ENCODE measurements at regions not wholly inside any gene's neighbourhood (a gene's known extent, or its start where the extent isn't known, plus 50 kb on each side); places are given as distances from the start of the nearest gene placed in this dataset.
"Not testable (repeated sequence)": the region's sequence is repeated elsewhere in the genome, so short reads cannot be mapped to it uniquely, and the experiment has no call there.

DNA sequence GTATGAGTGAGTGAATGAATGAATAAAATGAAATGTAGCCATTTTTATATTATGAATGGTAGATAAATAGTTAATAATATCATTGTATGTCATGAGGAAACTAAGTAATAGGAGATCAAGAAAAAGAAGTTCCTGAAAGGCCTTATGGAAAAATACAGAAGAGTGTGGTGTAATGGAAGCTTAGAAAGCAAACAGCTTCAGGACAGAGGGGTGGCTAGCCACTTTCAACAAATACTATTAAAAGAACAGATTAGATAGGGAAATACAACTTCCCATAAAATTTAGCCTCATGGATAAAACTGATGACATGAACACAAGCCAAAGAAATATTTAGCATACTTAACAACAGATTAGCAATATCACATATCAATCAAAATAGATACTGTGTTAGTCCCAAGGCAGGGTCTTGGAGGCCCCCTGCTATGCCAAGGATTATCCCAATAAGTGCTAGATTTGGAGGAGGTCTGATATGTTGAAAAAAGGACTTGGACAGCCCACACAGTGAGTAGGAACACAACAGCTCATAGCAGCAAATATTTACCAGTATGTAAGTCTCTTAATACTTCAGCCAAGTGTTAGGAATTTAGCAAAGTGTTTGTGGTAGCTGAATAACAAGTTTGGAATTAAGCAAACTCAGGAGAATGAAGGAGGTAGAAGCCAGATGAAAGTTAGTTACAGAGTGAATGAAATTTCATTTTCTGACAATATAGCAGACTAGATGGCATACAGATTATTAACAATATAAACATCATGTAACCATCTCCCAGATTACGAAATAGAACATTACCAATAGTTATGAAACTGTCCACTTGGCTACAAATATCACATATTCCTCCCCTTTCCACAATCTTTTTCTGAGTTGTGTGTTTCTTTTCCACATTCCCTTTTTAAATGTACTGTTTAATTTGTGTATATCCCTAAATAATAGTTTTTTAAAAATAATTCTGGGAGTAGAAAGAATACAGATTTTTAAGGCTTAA is 1632.0 kb downstream of the PCDH9 start:
- peak; percentile 30 for DNase-seq (ENCODE audit: low spot score)

GRCh38 chr13:65595916-65596315 is 1634.2 kb downstream of the PCDH9 start:
- DNase-seq (ENCODE audit: low spot score), result no peak

GRCh38 chr13:65594298-65594781 is 1635.8 kb downstream of the PCDH9 start:
- no peak for DNase-seq (ENCODE audit: low spot score)

DNA sequence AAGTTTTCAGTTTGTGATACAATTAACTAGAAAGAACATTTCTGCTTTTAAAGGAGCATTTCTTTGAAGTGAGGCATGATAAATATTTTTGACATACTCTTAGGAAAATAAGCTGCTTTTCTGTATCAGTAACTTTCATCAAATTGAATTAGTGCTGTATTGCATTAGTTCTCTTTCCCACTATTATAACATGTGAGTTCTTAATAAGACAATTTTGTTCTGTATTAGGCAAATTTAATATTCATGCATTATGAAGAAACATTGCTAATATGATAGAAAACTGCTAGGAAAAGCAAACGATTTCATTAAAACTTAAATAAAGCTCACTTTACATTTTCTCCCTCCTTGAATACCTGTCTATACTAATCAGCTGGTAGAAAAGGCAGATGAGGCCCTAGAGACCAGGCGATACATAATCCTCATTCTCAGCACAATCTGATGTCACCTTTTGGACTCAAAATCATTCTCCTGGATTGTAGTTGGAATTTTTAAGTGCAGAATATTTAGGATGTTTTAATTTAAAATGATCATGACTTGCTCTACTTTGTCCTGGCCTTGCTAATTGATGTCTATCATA is 1636.8 kb downstream of the PCDH9 start:
- no peak for DNase-seq (ENCODE audit: low spot score)

DNA sequence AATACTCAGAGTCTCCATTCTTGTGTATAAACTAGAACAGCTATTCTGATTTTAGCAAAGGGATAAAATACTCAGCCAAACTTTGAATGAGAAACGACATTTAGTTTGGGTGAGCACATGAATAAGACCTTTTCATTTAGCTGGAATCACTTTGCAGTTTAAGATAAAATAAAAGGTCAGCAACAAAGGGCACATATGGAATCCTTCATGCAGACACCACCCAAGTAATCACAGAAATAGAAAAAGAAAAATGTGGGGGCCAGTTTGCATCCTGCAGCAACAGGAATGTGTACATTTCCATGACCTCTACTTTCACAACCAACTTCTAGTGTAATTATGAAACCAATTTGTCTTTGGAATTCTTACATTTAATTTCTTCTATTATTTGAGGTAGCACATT is 1637.4 kb downstream of the PCDH9 start:
- DNase-seq (ENCODE audit: low spot score), result no peak

DNA sequence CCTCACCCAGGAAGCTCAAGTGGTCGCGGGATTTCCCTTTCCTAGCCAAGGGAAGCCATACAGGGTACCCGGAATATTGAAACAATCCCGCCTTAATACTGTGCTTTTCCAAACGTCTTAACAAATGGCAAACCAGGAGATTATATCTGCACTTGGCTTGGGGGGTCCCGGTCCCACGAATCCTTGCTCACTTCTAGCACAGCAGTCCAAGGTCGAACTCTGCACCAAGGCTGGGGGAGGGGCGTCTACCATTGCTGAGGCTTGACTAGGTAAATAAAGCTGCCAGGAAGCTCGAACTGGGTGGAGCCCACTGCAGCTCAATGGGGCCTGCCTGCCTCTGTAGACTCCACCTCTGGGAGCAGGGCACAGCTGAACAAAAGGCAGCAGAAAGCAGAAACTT is 1644.8 kb downstream of the PCDH9 start:
- no peak for DNase-seq (ENCODE audit: low spot score)

GRCh38 chr13:65584126-65584525 is 1646.0 kb downstream of the PCDH9 start:
- no peak for DNase-seq (ENCODE audit: low spot score)

DNA sequence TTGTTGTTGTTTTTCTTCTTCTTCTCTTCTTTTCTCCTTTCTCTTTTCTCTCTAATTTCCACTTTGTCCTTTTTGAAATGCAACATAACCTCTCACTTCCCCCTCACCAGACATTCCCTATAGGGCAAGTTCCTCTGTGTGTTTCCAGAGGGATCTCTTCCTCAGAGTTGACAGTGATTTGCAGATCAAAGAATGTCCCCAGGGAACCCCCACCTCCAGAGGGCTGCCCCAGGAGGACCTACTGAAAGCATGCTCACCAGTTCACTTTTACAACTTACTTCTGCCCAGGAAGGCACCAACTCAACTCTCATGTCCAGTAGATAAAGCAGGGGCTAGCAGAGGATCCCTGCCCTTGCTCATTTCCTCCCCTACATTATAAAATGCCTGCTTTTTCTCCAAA is 1648.0 kb downstream of the PCDH9 start:
- DNase-seq (ENCODE audit: low spot score), result no peak

- not testable (repeated sequence) for DNase-seq (ENCODE audit: low spot score)
Observed at GRCh38 chr13:65564561-65564960, 1665.6 kb downstream of the PCDH9 start.

- no peak for DNase-seq (ENCODE audit: low spot score)
Observed at GRCh38 chr13:65562305-65562704, 1667.8 kb downstream of the PCDH9 start.

DNA sequence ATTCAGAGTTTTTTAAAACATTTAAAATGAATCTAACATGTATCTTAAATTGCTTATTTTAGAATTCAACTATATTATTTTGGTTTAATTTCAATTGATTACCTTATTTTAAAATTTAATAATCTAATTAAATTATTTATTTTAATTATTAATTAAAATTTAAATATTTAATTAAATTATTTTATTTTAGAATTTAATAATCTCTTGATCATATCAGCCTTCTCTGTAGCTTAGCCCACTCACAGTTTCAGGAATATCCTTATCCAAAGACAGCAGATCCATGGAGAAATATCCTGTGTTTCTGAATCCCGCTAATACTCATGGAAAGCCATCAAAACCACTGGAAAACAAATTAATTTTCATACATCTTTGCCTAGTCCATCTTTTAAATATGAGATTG is 1669.2 kb downstream of the PCDH9 start:
- DNase-seq (ENCODE audit: low spot score), result no peak

- no peak for DNase-seq (ENCODE audit: low spot score)
Observed at GRCh38 chr13:65555962-65556361, 1674.2 kb downstream of the PCDH9 start.

GRCh38 chr13:65553096-65553727 is 1676.9 kb downstream of the PCDH9 start:
- no peak for DNase-seq (ENCODE audit: low spot score)

GRCh38 chr13:65551208-65551607 is 1678.9 kb downstream of the PCDH9 start:
- no peak for DNase-seq (ENCODE audit: low spot score)

DNA sequence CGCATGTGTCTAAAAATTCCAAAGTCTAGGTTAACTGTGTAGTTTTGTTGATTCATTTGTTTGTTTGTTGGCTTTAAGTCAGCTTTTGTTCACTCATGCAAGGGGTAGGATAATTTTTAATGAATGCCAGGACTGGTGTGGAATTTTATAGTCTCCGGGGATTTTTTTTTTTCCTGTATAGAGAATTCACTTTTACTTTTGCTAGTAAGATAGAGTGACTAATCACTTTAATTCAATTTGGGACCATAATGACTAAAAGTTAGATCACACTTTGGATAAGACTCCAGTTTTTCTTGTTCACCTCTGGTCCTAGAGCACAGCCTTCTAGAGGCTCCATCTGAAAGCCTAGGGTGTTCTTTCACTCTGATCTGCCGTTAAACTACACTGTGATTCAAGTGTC is 1690.0 kb downstream of the PCDH9 start:
- DNase-seq (ENCODE audit: low spot score), result no peak

- DNase-seq (ENCODE audit: low spot score), result no peak
Observed at GRCh38 chr13:65535370-65535769, 1694.8 kb downstream of the PCDH9 start.

GRCh38 chr13:65532231-65532630 is 1697.9 kb downstream of the PCDH9 start:
- no peak for DNase-seq (ENCODE audit: low spot score)

DNA sequence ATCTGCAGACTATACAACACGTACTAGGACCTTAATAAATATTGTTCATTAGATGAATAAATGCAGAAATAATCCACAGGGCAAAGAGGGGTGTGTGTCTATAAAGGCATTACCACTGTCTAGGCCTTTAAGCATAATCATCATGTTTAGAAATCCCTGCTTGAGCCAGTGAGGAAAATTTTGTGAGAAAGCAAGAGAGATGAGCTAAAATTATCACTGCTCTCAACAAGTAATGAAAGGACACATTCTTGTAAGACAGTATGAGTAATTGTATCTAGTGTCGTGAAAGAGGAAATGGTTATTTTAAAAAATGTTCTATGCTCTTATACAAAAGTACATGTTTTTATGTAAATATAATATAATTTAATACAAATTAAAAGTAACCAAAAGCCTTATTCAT is 1699.4 kb downstream of the PCDH9 start:
- no peak for DNase-seq (ENCODE audit: low spot score)

DNA sequence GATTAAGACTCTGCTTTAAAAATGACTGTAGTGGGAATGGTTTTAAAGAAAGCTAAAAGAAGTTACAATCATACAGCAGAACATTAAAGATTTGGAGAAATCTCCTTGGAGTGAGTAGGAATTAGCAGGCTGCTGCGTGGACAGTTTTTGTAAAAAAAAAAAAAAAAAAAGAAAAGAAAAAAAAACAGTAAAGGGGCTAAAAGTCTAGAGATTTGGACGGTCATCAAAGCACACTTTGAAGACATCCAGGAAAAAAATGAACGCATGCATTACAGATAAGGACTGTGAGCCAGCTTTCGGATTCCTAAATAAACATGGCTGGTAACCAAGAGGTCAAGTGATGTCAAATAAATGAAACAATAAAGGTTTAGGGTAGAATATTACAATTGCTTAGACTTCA is 1700.6 kb downstream of the PCDH9 start:
- no peak for DNase-seq (ENCODE audit: low spot score)

GRCh38 chr13:65508745-65509144 is 1721.4 kb downstream of the PCDH9 start:
- no peak for DNase-seq (ENCODE audit: low spot score)

GRCh38 chr13:65508338-65508737 is 1721.8 kb downstream of the PCDH9 start:
- no peak for DNase-seq (ENCODE audit: low spot score)

DNA sequence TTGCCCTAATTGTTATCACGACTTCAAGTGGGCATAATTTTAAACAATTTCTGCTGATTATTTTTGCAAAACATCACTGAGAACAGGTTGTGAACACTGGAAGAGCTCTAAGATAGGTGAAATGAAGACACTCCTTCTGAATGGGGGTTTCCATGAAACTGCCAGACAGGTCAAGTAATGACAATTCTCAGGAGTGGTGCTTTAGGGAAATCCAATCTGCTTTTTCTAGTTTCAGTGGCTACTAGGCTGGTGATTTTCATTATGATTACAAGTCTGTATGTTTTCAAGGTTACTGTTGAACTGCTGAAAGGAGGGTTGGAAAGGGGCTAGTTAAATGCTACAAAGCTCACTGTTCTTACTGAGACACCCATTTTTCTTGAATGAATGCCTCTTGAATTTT is 1724.2 kb downstream of the PCDH9 start:
- DNase-seq (ENCODE audit: low spot score), result no peak

DNA sequence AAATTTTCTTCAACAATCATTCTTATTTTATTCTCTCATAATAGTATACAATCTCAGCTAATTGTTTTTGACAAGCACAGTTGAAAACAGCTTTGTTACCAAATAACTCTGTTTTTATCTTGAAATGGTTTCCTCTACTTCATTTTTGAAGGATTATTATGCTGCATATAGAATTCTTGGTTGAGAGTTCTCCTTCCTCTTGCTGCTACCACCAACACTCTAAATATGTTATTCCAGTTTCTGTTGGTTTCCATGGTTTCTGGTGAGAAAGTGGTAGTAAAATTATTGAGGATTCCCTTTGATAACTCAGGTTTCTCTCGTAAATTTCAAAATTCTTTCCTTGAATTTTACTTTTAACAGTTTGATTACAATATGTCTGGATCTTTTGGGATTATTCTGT is 1725.9 kb downstream of the PCDH9 start:
- DNase-seq (ENCODE audit: low spot score), result no peak
